ENCODE measurements at regions not wholly inside any gene's neighbourhood (a gene's known extent, or its start where the extent isn't known, plus 50 kb on each side); places are given as distances from the start of the nearest gene placed in this dataset.

DNA sequence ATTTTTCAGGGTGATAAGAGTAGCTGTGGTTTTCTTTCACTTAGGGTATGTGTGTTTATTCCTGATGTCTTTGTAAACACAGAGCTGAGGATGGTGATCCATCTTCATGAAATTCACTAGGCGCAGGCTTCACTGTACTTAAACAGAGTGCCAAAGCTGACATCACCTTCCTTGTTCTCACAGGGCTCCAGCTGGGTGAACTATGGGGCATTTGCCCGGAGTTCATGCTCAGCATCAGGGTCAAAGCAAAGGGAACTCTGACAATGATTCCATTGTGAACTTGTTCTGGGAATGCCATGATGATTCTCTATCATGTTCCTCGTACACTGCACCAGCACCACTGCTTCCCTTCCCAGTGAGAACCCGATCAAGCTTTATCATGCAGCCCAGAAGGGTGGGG is 184.8 kb upstream of the P2RY1 start:
- TF ChIP-seq STAT1 (IDR thresholded peaks at IDR 0.05; ENCODE audit: unreplicated experiment) (no peak), REST (IDR thresholded peaks at IDR 0.05; ENCODE audit: unreplicated experiment) (no peak), JUNB (IDR thresholded peaks at IDR 0.05; ENCODE audit: unreplicated experiment) (no peak), ETS1 (IDR thresholded peaks at IDR 0.05) (no peak), EZH2phosphoT487 (IDR thresholded peaks at IDR 0.05; ENCODE audit: unreplicated experiment) (no peak), POLR2AphosphoS5 (IDR thresholded peaks at IDR 0.05; ENCODE audit: low read depth) (no peak), CREB1 (CRISPR knock-in tag; IDR thresholded peaks at IDR 0.05; ENCODE audit: low read depth) (no peak), ZNF114 (CRISPR knock-in tag; IDR thresholded peaks at IDR 0.05) (no peak), EZH2 (IDR thresholded peaks at IDR 0.05; ENCODE audit: low read depth, unreplicated experiment) (no peak), ZNF331 (CRISPR knock-in tag; IDR thresholded peaks at IDR 0.05; ENCODE audit: low read depth) (no peak), ZNF462 (CRISPR knock-in tag; IDR thresholded peaks at IDR 0.05) (no peak), NANOG (IDR thresholded peaks at IDR 0.05; ENCODE audit: borderline replicate concordance) (no peak)
- TF ChIP-seq, protein P1, sequence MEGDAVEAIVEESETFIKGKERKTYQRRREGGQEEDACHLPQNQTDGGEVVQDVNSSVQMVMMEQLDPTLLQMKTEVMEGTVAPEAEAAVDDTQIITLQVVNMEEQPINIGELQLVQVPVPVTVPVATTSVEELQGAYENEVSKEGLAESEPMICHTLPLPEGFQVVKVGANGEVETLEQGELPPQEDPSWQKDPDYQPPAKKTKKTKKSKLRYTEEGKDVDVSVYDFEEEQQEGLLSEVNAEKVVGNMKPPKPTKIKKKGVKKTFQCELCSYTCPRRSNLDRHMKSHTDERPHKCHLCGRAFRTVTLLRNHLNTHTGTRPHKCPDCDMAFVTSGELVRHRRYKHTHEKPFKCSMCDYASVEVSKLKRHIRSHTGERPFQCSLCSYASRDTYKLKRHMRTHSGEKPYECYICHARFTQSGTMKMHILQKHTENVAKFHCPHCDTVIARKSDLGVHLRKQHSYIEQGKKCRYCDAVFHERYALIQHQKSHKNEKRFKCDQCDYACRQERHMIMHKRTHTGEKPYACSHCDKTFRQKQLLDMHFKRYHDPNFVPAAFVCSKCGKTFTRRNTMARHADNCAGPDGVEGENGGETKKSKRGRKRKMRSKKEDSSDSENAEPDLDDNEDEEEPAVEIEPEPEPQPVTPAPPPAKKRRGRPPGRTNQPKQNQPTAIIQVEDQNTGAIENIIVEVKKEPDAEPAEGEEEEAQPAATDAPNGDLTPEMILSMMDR (conservative IDR thresholded peaks at IDR 0.05; ENCODE audit: low read depth in 2 of 2) = no peak
- Histone ChIP-seq H4K20me1 (replicated peaks; ENCODE audit: insufficient read depth) (no peaks in the 10 kb centered on the region), H3K27ac (ENCODE audit: low read depth) (no peak overlapping the region), H3K36me3 (ENCODE audit: insufficient read depth) (no peaks in the 10 kb centered on the region), H3K27me3 (ENCODE audit: insufficient read depth) (no peaks in the 10 kb centered on the region), H3K79me2 (replicated peaks; ENCODE audit: insufficient read depth) (no peaks in the 10 kb centered on the region), H3K4me1 (ENCODE audit: insufficient read depth) (peaks cover 16% of the 10 kb centered on the region), H3K9me2 (ENCODE audit: insufficient read depth) (no peaks in the 10 kb centered on the region), H2AFZ (no peak overlapping the region), H3F3A (replicated peaks; ENCODE audit: low read depth) (no peaks in the 10 kb centered on the region), H3K4me3 (no peak overlapping the region), H3K4me2 (no peak overlapping the region)
- no peak overlapping the region for H3K27ac Mint-ChIP-seq
- H3K9me3 Mint-ChIP-seq = peaks cover 3% of the 10 kb centered on the region; the same call in 2 of the 3 replicates
- H3K4me1 Mint-ChIP-seq = peaks cover 33% of the 10 kb centered on the region
- no peak overlapping the region for H3K4me3 Mint-ChIP-seq
- DNase-seq (ENCODE audit: low spot score) (no peak), ATAC-seq (no peak)
- H3K27me3 Mint-ChIP-seq (ENCODE audit: insufficient read depth, low read depth, poor library complexity) = no peaks in the 10 kb centered on the region
- H3K36me3 Mint-ChIP-seq (ENCODE audit: low read depth) = no peaks in the 10 kb centered on the region; the same call in 2 of the 3 replicates
